ENCODE measurements at regions not wholly inside any gene's neighbourhood (a gene's known extent, or its start where the extent isn't known, plus 50 kb on each side); places are given as distances from the start of the nearest gene placed in this dataset.
"Not testable (repeated sequence)": the region's sequence is repeated elsewhere in the genome, so short reads cannot be mapped to it uniquely, and the experiment has no call there.

DNA sequence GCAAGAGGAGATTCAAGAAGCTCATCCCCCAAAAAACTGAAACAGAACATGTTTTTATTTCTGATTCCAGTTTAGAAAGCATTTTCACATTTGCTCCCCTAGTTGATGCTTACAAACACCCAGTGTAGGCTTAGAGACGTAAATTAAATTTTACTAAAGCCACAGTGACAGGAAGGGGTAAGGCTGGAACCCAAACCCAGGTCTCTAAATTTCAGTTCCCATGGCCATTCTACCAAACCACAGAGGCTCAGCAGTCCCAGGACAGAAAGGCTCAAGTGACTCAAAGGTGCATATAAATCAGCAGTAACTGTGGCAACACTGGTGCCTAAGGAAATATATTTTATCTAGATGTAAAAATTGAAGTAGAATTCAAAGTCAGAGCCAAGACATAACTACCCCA is 128.7 kb downstream of the CEP120 start:
- WGBS, 2 experiments (ENCODE audit: insufficient coverage in 2 of 2): 86% methylated on average over 1 of the region's 1 CpG; no CpG with 5 or more reads in 1 of the 2 experiments
- Histone ChIP-seq H3K36me3 (ENCODE audit: control insufficient read depth, insufficient read depth, low read length) (no peaks in the 10 kb centered on the region), H3K4me3 (ENCODE audit: extremely low read depth, insufficient read depth, low read length, poor library complexity, severe bottlenecking) (no peak overlapping the region), H3K9me3 (ENCODE audit: control insufficient read depth, low read length) (peaks cover 3% of the 10 kb centered on the region), H3K27ac (ENCODE audit: low read depth, low read length, severe bottlenecking) (no peak overlapping the region), H3K4me1 (ENCODE audit: control insufficient read depth, insufficient read depth, low read length, poor library complexity, severe bottlenecking) (no peaks in the 10 kb centered on the region)

DNA sequence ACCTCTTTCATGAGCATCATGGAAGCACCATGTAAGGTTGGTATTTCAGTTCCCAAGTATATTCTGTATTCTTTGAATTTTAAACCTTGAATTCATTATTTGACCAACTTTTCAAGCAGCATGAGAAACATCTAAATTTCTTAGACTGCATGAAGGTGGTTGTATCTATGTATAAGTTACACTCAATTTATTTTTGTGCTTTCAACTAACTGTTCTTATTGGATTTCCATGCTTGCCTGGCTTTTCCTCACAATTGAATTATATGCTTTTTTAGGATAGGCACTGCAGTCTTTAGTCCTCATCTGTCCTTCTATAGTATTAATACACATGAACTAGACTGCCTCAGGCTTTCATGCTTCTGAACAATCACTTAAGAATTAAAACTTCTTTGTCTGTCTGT is 134.0 kb downstream of the CEP120 start:
- H3K4me1 ChIP-seq (ENCODE audit: control insufficient read depth, insufficient read depth, low read length, poor library complexity, severe bottlenecking): peaks cover 6% of the 10 kb centered on the region
- H3K27ac ChIP-seq (ENCODE audit: low read depth, low read length, severe bottlenecking): no peak overlapping the region
- H3K36me3 ChIP-seq (ENCODE audit: control insufficient read depth, insufficient read depth, low read length): no peaks in the 10 kb centered on the region
- no peak overlapping the region for H3K4me3 ChIP-seq (ENCODE audit: extremely low read depth, insufficient read depth, low read length, poor library complexity, severe bottlenecking)
- no peaks in the 10 kb centered on the region for H3K9me3 ChIP-seq (ENCODE audit: control insufficient read depth, low read length)

DNA sequence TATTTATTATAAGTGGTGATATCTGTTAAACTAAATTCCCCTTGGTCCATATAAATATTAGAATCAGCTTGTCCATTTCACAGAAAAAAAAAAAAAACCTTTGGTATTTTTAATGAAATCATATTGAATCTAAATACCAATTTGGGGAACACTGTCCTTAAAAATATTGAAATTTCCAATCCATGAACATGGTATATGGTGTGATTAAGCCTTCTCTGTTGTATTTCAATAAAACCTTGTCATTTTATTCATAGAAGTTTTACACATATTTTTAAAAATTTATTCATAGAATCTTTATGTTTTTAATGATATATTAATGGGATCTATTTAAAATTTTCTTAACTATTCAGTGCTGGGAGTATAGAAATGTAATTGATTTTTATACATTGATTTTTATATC is 135.3 kb downstream of the CEP120 start:
- no peaks in the 10 kb centered on the region for H3K36me3 ChIP-seq (ENCODE audit: control insufficient read depth, insufficient read depth, low read length)
- peaks cover 6% of the 10 kb centered on the region for H3K4me1 ChIP-seq (ENCODE audit: control insufficient read depth, insufficient read depth, low read length, poor library complexity, severe bottlenecking)
- no peak overlapping the region for H3K4me3 ChIP-seq (ENCODE audit: extremely low read depth, insufficient read depth, low read length, poor library complexity, severe bottlenecking)
- H3K9me3 ChIP-seq (ENCODE audit: control insufficient read depth, low read length): no peaks in the 10 kb centered on the region
- no peak overlapping the region for H3K27ac ChIP-seq (ENCODE audit: low read depth, low read length, severe bottlenecking)

DNA sequence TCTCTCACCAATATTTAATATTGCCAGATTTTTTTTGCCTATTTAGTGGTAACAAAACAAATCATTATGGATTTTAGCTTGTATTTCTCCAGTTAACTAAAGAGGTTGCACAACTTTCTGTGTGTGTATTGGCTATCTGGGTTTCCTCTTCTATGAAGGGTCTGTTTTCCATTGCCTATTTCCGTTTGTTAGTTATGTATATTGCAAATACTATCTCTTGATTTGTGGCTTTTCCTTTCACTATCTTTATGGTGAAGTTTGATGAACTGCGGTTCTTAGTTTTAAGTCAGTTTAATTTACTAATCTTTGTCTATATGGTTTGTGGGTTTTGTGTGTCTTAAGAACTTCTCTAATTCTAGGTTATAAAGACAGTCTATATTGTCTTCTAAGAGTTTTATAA is 136.3 kb downstream of the CEP120 start:
- Histone ChIP-seq H3K27ac (ENCODE audit: low read depth, low read length, severe bottlenecking) (no peak overlapping the region), H3K9me3 (ENCODE audit: control insufficient read depth, low read length) (no peaks in the 10 kb centered on the region), H3K36me3 (ENCODE audit: control insufficient read depth, insufficient read depth, low read length) (no peaks in the 10 kb centered on the region), H3K4me1 (ENCODE audit: control insufficient read depth, insufficient read depth, low read length, poor library complexity, severe bottlenecking) (peaks cover 6% of the 10 kb centered on the region), H3K4me3 (ENCODE audit: extremely low read depth, insufficient read depth, low read length, poor library complexity, severe bottlenecking) (no peak overlapping the region)
- WGBS, 2 experiments (ENCODE audit: insufficient coverage in 2 of 2): no CpG with 5 or more reads among the region's 2 CpGs

DNA sequence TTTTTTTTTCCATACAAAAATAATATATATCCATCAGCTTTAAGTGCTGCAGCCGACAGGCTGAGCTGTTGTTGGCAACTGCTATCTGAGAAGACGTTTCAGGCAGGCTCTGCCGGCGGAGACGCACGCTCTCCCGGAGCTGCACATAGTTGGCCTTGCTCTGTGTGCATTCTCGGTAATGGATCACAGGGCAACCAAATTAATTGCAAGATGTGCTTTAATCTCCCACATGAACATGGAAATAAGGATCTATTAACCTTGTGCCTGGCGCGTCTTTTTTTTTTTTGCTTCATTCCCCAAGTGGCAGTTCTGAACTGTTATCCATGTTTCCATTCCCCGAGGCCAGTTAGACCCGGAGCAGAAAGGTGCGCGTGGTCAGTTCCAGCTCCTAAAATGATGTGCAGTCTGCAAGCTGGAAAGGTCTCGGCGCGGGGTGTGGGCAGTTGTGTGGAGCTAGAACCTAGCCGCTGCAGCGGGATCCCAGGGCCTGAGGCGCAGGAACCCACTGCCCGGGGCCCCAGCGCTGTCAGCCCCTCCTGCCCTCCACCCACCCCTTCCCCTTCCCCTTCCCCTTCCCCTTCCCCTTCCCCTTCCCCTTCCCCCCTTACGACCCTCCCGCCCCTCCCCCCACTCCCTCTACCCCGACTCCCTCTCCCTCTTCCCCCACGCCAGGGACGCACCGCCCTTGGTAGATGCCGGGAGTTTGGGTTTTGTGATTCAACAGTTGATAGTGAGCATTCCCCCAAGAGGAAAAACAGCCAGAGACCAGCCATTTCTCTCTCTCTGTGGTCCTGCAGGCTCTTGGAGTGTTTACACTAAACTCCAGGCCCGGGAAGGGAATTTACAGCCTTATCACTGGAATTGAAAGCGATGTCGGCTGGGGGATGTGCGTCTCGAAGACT is 137.8 kb downstream of the CEP120 start:
- WGBS, 2 experiments (ENCODE audit: insufficient coverage in 2 of 2): 16 to 20% methylated on average over 15 to 18 of the region's 34 CpGs
- Histone ChIP-seq H3K9me3 (ENCODE audit: control insufficient read depth, low read length) (no peaks in the 10 kb centered on the region), H3K27ac (ENCODE audit: low read depth, low read length, severe bottlenecking) (peak overlapping the region; percentile 83), H3K36me3 (ENCODE audit: control insufficient read depth, insufficient read depth, low read length) (no peaks in the 10 kb centered on the region), H3K4me3 (ENCODE audit: extremely low read depth, insufficient read depth, low read length, poor library complexity, severe bottlenecking) (peak overlapping the region; percentile 20), H3K4me1 (ENCODE audit: control insufficient read depth, insufficient read depth, low read length, poor library complexity, severe bottlenecking) (peaks cover 6% of the 10 kb centered on the region)

DNA sequence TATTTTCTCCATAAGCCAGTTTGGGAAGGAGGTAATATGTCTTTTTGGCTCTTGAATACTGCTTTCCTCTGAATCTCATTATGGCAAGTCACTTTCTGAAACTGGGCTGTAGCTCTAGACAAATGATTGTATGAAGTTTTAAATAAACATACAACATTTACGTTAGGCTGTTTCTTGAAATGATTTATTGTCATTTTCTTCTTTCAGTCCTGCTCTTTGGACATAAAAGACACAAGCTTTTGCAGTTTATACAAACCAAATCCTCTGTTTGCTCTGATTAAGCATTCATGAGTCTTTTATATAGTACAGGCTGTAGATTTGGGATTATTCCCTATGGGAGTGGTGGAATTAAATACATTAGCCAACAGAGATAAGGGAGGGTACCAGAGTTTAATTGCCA is 139.7 kb downstream of the CEP120 start:
- no CpG with 5 or more reads among the region's 1 CpG for WGBS, 2 experiments (ENCODE audit: insufficient coverage in 2 of 2)
- peaks cover 6% of the 10 kb centered on the region for H3K4me1 ChIP-seq (ENCODE audit: control insufficient read depth, insufficient read depth, low read length, poor library complexity, severe bottlenecking)
- no peaks in the 10 kb centered on the region for H3K9me3 ChIP-seq (ENCODE audit: control insufficient read depth, low read length)
- no peak overlapping the region for H3K27ac ChIP-seq (ENCODE audit: low read depth, low read length, severe bottlenecking)
- H3K36me3 ChIP-seq (ENCODE audit: control insufficient read depth, insufficient read depth, low read length): no peaks in the 10 kb centered on the region
- no peak overlapping the region for H3K4me3 ChIP-seq (ENCODE audit: extremely low read depth, insufficient read depth, low read length, poor library complexity, severe bottlenecking)

DNA sequence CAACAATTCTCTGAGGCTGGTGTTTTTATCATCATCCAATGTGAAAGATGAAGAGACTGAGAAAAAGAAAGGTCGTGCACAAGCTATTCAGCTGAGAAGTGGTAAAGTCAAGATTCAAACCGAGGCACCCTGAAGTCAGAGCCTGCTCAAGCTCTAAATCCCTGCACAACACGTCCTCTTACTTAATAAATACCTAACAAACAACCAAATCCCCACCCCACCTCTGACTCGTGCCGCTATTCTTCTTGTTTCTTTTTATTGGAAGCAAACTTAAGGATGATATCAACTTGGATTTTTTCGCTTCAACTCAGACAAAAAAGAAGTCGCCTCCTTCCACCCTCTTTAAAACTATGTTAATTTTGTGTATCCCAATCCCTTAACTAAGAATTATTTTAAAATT is 140.2 kb downstream of the CEP120 start:
- WGBS, 2 experiments (ENCODE audit: insufficient coverage in 2 of 2): 52% methylated on average over 3 to 4 of the region's 7 CpGs
- Histone ChIP-seq H3K27ac (ENCODE audit: low read depth, low read length, severe bottlenecking) (no peak overlapping the region), H3K4me1 (ENCODE audit: control insufficient read depth, insufficient read depth, low read length, poor library complexity, severe bottlenecking) (peaks cover 6% of the 10 kb centered on the region), H3K4me3 (ENCODE audit: extremely low read depth, insufficient read depth, low read length, poor library complexity, severe bottlenecking) (no peak overlapping the region), H3K9me3 (ENCODE audit: control insufficient read depth, low read length) (no peaks in the 10 kb centered on the region), H3K36me3 (ENCODE audit: control insufficient read depth, insufficient read depth, low read length) (no peaks in the 10 kb centered on the region)

DNA sequence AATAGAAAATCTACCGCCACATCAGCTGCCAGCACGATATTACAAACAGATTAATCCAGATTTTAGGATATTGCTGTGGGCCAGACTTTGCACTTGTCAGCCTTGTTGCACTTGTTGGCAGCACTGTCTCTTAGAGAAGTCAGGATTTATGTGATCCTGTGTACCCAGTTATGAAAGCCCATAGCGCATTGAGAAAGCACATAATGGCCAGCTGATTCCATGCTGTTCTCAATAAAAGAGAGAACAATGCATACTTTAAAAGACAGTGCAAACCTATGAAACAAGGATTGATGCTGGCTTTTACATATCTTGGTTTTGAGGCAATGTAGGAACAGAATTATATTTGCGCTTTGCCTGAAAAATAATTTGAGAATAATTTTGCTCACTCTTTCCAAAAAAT is 140.8 kb downstream of the CEP120 start:
- peaks cover 5% of the 10 kb centered on the region for H3K4me1 ChIP-seq (ENCODE audit: control insufficient read depth, insufficient read depth, low read length, poor library complexity, severe bottlenecking)
- 75 to 100% methylated on average over 1 to 2 of the region's 4 CpGs for WGBS, 2 experiments (ENCODE audit: insufficient coverage in 2 of 2)
- H3K27ac ChIP-seq (ENCODE audit: low read depth, low read length, severe bottlenecking): no peak overlapping the region
- no peaks in the 10 kb centered on the region for H3K9me3 ChIP-seq (ENCODE audit: control insufficient read depth, low read length)
- H3K4me3 ChIP-seq (ENCODE audit: extremely low read depth, insufficient read depth, low read length, poor library complexity, severe bottlenecking): no peak overlapping the region
- no peaks in the 10 kb centered on the region for H3K36me3 ChIP-seq (ENCODE audit: control insufficient read depth, insufficient read depth, low read length)

DNA sequence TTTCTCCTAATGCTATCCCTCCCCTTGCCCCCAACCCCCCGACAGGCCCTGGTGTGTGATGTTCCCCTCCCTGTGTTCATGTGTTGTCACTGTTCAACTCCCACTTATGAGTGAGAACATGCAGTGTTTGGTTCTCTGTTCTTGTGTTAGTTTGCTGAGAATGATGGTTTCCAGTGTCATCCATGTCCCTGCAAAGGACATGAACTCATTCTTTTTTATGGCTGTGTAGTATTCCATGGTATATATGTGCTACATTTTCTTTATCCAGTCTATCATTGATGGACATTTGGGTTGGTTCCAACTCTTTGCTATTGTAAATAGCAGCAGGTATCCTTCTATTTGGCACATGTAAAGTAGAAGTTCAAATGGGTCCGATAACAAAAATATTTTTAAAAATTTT is 142.3 kb downstream of the CEP120 start:
- not testable (repeated sequence) for H3K27ac ChIP-seq (ENCODE audit: low read depth, low read length, severe bottlenecking); H3K9me3 ChIP-seq (ENCODE audit: control insufficient read depth, low read length); H3K4me1 ChIP-seq (ENCODE audit: control insufficient read depth, insufficient read depth, low read length, poor library complexity, severe bottlenecking); H3K36me3 ChIP-seq (ENCODE audit: control insufficient read depth, insufficient read depth, low read length); H3K4me3 ChIP-seq (ENCODE audit: extremely low read depth, insufficient read depth, low read length, poor library complexity, severe bottlenecking)
- WGBS, 2 experiments (ENCODE audit: insufficient coverage in 2 of 2): no CpG with 5 or more reads among the region's 2 CpGs

DNA sequence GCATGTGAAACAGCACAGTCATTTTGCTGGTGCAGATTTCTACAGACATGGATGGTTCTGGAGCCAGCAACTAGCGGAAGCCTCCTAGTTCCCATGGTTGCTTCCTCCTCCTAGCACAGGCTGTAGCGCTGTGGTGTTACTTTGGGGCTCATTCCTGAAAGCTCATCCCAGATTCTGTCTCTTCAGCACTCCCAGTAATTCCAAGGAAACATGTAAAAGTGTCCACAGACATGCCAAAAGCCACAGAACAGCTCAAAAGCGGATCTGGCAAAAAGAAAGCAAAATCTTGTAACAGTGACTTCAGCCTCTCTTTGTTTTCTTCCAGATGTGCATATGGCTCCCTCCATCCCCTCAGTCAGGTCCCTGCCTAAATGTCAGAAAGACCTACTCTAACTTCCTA is 144.1 kb downstream of the CEP120 start:
- H3K9me3 ChIP-seq (ENCODE audit: control insufficient read depth, low read length): no peaks in the 10 kb centered on the region
- no peaks in the 10 kb centered on the region for H3K4me1 ChIP-seq (ENCODE audit: control insufficient read depth, insufficient read depth, low read length, poor library complexity, severe bottlenecking)
- 91 to 97% methylated on average over 3 of the region's 3 CpGs for WGBS, 2 experiments (ENCODE audit: insufficient coverage in 2 of 2)
- no peak overlapping the region for H3K27ac ChIP-seq (ENCODE audit: low read depth, low read length, severe bottlenecking)
- H3K4me3 ChIP-seq (ENCODE audit: extremely low read depth, insufficient read depth, low read length, poor library complexity, severe bottlenecking): no peak overlapping the region
- no peaks in the 10 kb centered on the region for H3K36me3 ChIP-seq (ENCODE audit: control insufficient read depth, insufficient read depth, low read length)

DNA sequence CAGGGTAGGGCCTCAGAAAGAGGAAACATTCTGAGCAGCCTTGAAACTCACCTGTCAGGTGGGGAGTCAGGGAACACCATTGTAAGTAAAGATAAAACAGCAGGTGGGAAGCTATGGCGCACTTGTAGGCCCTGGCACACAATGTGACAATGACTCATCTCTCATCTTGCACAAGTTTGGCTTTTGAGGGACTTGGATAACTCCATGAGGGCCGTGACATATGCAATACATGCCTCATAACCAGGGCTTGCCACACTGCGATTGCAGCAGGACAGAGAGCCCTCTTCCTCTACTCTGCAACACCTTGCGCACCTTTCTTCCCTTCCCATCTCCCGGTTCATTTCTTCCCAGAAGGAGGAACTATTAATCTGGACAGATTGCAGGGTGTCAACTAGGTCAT is 144.9 kb downstream of the CEP120 start:
- 92 to 95% methylated on average over 3 to 4 of the region's 5 CpGs for WGBS, 2 experiments (ENCODE audit: insufficient coverage in 2 of 2)
- H3K4me1 ChIP-seq (ENCODE audit: control insufficient read depth, insufficient read depth, low read length, poor library complexity, severe bottlenecking): no peaks in the 10 kb centered on the region
- H3K36me3 ChIP-seq (ENCODE audit: control insufficient read depth, insufficient read depth, low read length): no peaks in the 10 kb centered on the region
- no peak overlapping the region for H3K4me3 ChIP-seq (ENCODE audit: extremely low read depth, insufficient read depth, low read length, poor library complexity, severe bottlenecking)
- no peak overlapping the region for H3K27ac ChIP-seq (ENCODE audit: low read depth, low read length, severe bottlenecking)
- H3K9me3 ChIP-seq (ENCODE audit: control insufficient read depth, low read length): no peaks in the 10 kb centered on the region
